A549 (cell line): ENCODE measurements at regions not wholly inside any gene's neighbourhood (a gene's known extent, or its start where the extent isn't known, plus 50 kb on each side); places are given as distances from the start of the nearest gene placed in this dataset.

Source experiments
- ATAC-seq, 2 experiments: fragments of 200-7000 bp in 1 of 2; fragments of >200 bp in 1 of 2; cut with Nextera tagmentation in 1 of 2; cut with Tn5 transposase in 1 of 2; 3 replicates each; pipeline versions ENCODE4 v1.8.0 to v1.9.1; 2018 to 2020; ENCODE audit warnings: mild to moderate bottlenecking in 1 of 2, moderate library complexity in 1 of 2
- CTCF ChIA-PET: fragments of 300-600 bp; sonication (Branson Sonifier 250); formaldehyde crosslinking; extraction: SDS; loops from one replicate; lab custom pipeline; 2021; ENCODE audit warnings: antibody characterized with exemption, inconsistent platforms; lab: Yijun Ruan, JAX
- POLR2A ChIA-PET: fragments of 350-600 bp; formaldehyde crosslinking; extraction: SDS; loops from one replicate; lab custom pipeline; 2021; ENCODE audit warnings: antibody characterized with exemption, inconsistent platforms; lab: Yijun Ruan, JAX
- DNase-seq, 2 experiments: peaks; one replicate each; pipeline versions ENCODE4 v3.0.0 to v3.0.0-alpha.2; 2011 to 2016; ENCODE audit warnings: low read depth in 1 of 2, low spot score in 1 of 2
- FAIRE-seq: peaks from 2 replicates; lab custom pipeline; 2011; peaks lifted over from hg19 to GRCh38; lab: Jason Lieb, UNC
- H3K27ac ChIP-seq, 2 experiments: fragments of >200 bp; sonication (Bioruptor Twin); formaldehyde crosslinking; 3 replicates each; pipeline ENCODE4 v1.5.1; 2016 to 2017
- H3K4me1 ChIP-seq: fragments of >200 bp; sonication (Bioruptor Twin); formaldehyde crosslinking; 3 replicates; pipeline ENCODE4 v1.6.1; 2016
- H3K4me2 ChIP-seq: fragments of >200 bp; sonication (Bioruptor Twin); formaldehyde crosslinking; 3 replicates; pipeline ENCODE4 v1.6.1; 2016
- H3K4me3 ChIP-seq: fragments of >200 bp; sonication (Bioruptor Twin); formaldehyde crosslinking; 3 replicates; pipeline ENCODE4 v1.5.1; 2016
- H3K9me3 ChIP-seq: fragments of >200 bp; sonication (Bioruptor Twin); formaldehyde crosslinking; 3 replicates; pipeline ENCODE4 v1.6.1; 2016
- BCL3 ChIP-seq: fragments of >200 bp; sonication (Bioruptor Twin); formaldehyde crosslinking; IDR thresholded peaks from 3 replicates; pipeline ENCODE4 v1.6.1; 2016
- BHLHE40 ChIP-seq: IDR thresholded peaks from 2 replicates; pipeline ENCODE4 v1.6.1; 2012; ENCODE audit warnings: low read depth, low read length, inconsistent platforms
- CEBPB ChIP-seq, 2 experiments: fragments of >200 bp in 1 of 2; sonication (Bioruptor Twin) in 1 of 2; formaldehyde crosslinking in 1 of 2; IDR thresholded peaks; 2 replicates each; pipeline ENCODE4 v1.6.1; 2012 to 2016
- CTCF ChIP-seq: fragments of >200 bp; sonication (Bioruptor Twin); formaldehyde crosslinking; IDR thresholded peaks from 3 replicates; pipeline ENCODE4 v1.5.1; 2016
- EHF ChIP-seq: fragments of 250-450 bp; sonication (Bioruptor Pico); IDR thresholded peaks from 2 replicates; pipeline ENCODE4 v1.5.0; 2020; ENCODE audit warnings: mild to moderate bottlenecking
- EHMT2 ChIP-seq: fragments of 200-600 bp; sonication (generic); IDR thresholded peaks from 2 replicates; pipeline ENCODE4 v1.6.1; 2016; ENCODE audit warnings: antibody characterized with exemption, low read depth, mild to moderate bottlenecking, moderate library complexity
- FOSB ChIP-seq: fragments of 250-450 bp; sonication (Bioruptor Pico); IDR thresholded peaks from 2 replicates; pipeline ENCODE4 v1.5.0; 2020; ENCODE audit warnings: mild to moderate bottlenecking, moderate library complexity
- FOSL2 ChIP-seq, 2 experiments: fragments of 450-650 bp in 1 of 2; fragments of >200 bp in 1 of 2; sonication (Bioruptor Twin) in 1 of 2; formaldehyde crosslinking; IDR thresholded peaks; 2 replicates each; pipeline versions ENCODE4 v1.5.0 to v1.6.1; 2016 to 2020; ENCODE audit warnings: mild to moderate bottlenecking in 1 of 2, moderate library complexity in 1 of 2
- HES2 ChIP-seq: fragments of >200 bp; sonication (Bioruptor Twin); formaldehyde crosslinking; IDR thresholded peaks from 2 replicates; pipeline ENCODE4 v1.6.1; 2016
- HMGXB4 ChIP-seq: fragments of 250-450 bp; sonication (Bioruptor Pico); IDR thresholded peaks from 2 replicates; pipeline ENCODE4 v1.5.0; 2021; ENCODE audit warnings: mild to moderate bottlenecking, moderate library complexity, borderline replicate concordance
- HOXA7 ChIP-seq: fragments of 250-450 bp; sonication (Bioruptor Pico); IDR thresholded peaks from 2 replicates; pipeline ENCODE4 v1.5.0; 2020; ENCODE audit warnings: mild to moderate bottlenecking, moderate library complexity
- HOXB5 ChIP-seq: fragments of 250-450 bp; sonication (Bioruptor Pico); IDR thresholded peaks from 2 replicates; pipeline ENCODE4 v1.5.0; 2020; ENCODE audit warnings: mild to moderate bottlenecking, moderate library complexity
- JUNB ChIP-seq: fragments of >200 bp; sonication (Bioruptor Twin); formaldehyde crosslinking; IDR thresholded peaks from 2 replicates; pipeline ENCODE4 v1.6.1; 2016
- KDM1A ChIP-seq: fragments of 200-600 bp; sonication (generic); IDR thresholded peaks from 2 replicates; pipeline ENCODE4 v1.6.1; 2016; ENCODE audit warnings: low read depth, mild to moderate bottlenecking
- MAX ChIP-seq: IDR thresholded peaks from 2 replicates; pipeline ENCODE4 v1.6.1; 2012
- MAZ ChIP-seq: fragments of 150-350 bp; IDR thresholded peaks from 2 replicates; pipeline ENCODE4 v1.6.1; 2014; ENCODE audit warnings: antibody characterized with exemption, low read depth, low read length, borderline replicate concordance
- NPAS2 ChIP-seq: fragments of 250-450 bp; sonication (Bioruptor Pico); IDR thresholded peaks from 2 replicates; pipeline ENCODE4 v1.8.0; 2022; ENCODE audit warnings: mild to moderate bottlenecking, moderate library complexity, borderline replicate concordance
- NR3C1 ChIP-seq: fragments of >200 bp; sonication (Bioruptor Twin); formaldehyde crosslinking; IDR thresholded peaks from 3 replicates; pipeline ENCODE4 v1.6.1; 2017
- POLR2AphosphoS2 ChIP-seq: conservative IDR thresholded peaks from 2 replicates; pipeline ENCODE4 v1.6.1; 2012; ENCODE audit warnings: low read length, improper control_type of control experiment, inconsistent platforms
- RARB ChIP-seq: fragments of 250-450 bp; sonication (Bioruptor Pico); IDR thresholded peaks from 2 replicates; pipeline ENCODE4 v1.8.0; 2021; ENCODE audit warnings: mild to moderate bottlenecking, moderate library complexity
- RCOR1 ChIP-seq: fragments of 150-350 bp; IDR thresholded peaks from 2 replicates; pipeline ENCODE4 v1.6.1; 2014; ENCODE audit warnings: antibody characterized with exemption, low read length, low read depth
- REST ChIP-seq: fragments of 200-600 bp; sonication (generic); IDR thresholded peaks from 2 replicates; pipeline ENCODE4 v1.6.1; 2016; ENCODE audit warnings: antibody characterized with exemption, mild to moderate bottlenecking, moderate library complexity
- RFX5 ChIP-seq: fragments of 450-650 bp; IDR thresholded peaks from 2 replicates; pipeline ENCODE4 v1.7.1; 2014; ENCODE audit warnings: antibody characterized with exemption, mild to moderate bottlenecking, moderate library complexity
- ZC3H11A ChIP-seq: fragments of 450-650 bp; IDR thresholded peaks from 2 replicates; pipeline ENCODE4 v1.6.1; 2014; ENCODE audit warnings: antibody characterized with exemption, mild to moderate bottlenecking
- WGBS: methylation state at CpG from one replicate; pipeline ENCODE4 v1.1.6; 2017; ENCODE audit errors: missing lambda C conversion rate; 5-methylcytosine and 5-hydroxymethylcytosine counted together

- FAIRE-seq (no peak), DNase-seq (no peak), ATAC-seq (no peak)
- Histone ChIP-seq H3K4me1 (no peaks in the 10 kb centered on the region), H3K4me3 (no peak overlapping the region), H3K4me2 (no peak overlapping the region)
- ChIA-PET POLR2A (no interaction called here), CTCF (no interaction called here)
- 26% methylated on average over 8 of the region's 9 CpGs for whole genome bisulfite sequencing
- TF ChIP-seq REST: no peak
- TF ChIP-seq EHMT2: no peak
- TF ChIP-seq EHF (CRISPR knock-in tag): no peak
- TF ChIP-seq RARB (CRISPR knock-in tag): no peak
- TF ChIP-seq FOSL2 (IDR thresholded peaks at IDR 0.05): no peak
- no peak for TF ChIP-seq FOSL2 (CRISPR knock-in tag; IDR thresholded peaks at IDR 0.05)
- no peak for TF ChIP-seq JUNB
- TF ChIP-seq NPAS2 (CRISPR knock-in tag): no peak
- no peak for TF ChIP-seq RCOR1
- TF ChIP-seq NR3C1: no peak
- TF ChIP-seq POLR2AphosphoS2: no peak
- TF ChIP-seq HES2: no peak
- no peak for TF ChIP-seq RFX5
- TF ChIP-seq HOXA7 (CRISPR knock-in tag): no peak
- TF ChIP-seq MAX: no peak
- TF ChIP-seq HMGXB4 (CRISPR knock-in tag): no peak
- TF ChIP-seq, all 56 proteins: peak for 0
- Histone ChIP-seq H3K27ac (no peak overlapping the region), H3K9me3 (no peaks in the 10 kb centered on the region)
Observed at GRCh38 chr18:78140294-78140693, 839.3 kb upstream of the SALL3 start.

GRCh38 chr18:78144669-78145068 is 834.9 kb upstream of the SALL3 start:
- ChIA-PET CTCF (interaction anchor here (0.8 kb wide), 1 partner anchor 14 kb away, joined by 3 read pairs; no protein-coding TSS in a partner anchor), POLR2A (no interaction called here)
- under 1% methylated on average over 5 of the region's 11 CpGs for WGBS
- no peaks in the 10 kb centered on the region for H3K9me3 ChIP-seq
- no peak for TF ChIP-seq HES2
- no peak overlapping the region for H3K27ac ChIP-seq
- no peak for FAIRE-seq
- no peak for ATAC-seq
- H3K4me2 ChIP-seq: no peak overlapping the region
- H3K4me3 ChIP-seq: no peak overlapping the region
- no peak for DNase-seq
- H3K4me1 ChIP-seq: no peaks in the 10 kb centered on the region

- 8% methylated on average over 9 of the region's 9 CpGs for WGBS
- POLR2A ChIA-PET: no interaction called here
- TF ChIP-seq MAZ (no peak), BCL3 (no peak), FOSB (CRISPR knock-in tag) (no peak), ZC3H11A (no peak), KDM1A (no peak), BHLHE40 (no peak), HOXB5 (CRISPR knock-in tag) (no peak), FOSL2 (IDR thresholded peaks at IDR 0.05) (no peak), FOSL2 (CRISPR knock-in tag; IDR thresholded peaks at IDR 0.05) (no peak), CTCF (no peak), CEBPB (IDR thresholded peaks at IDR 0.05) (no peak)
- DNase-seq (no peak), FAIRE-seq (no peak), ATAC-seq (no peak)
- Histone ChIP-seq H3K27ac (no peak overlapping the region), H3K4me2 (no peak overlapping the region), H3K4me1 (no peaks in the 10 kb centered on the region), H3K4me3 (no peak overlapping the region), H3K9me3 (no peaks in the 10 kb centered on the region)
- CTCF ChIA-PET: interaction anchor here (0.8 kb wide), 1 partner anchor 14 kb away, joined by 3 read pairs; no protein-coding TSS in a partner anchor
Observed at GRCh38 chr18:78145096-78145495, 834.5 kb upstream of the SALL3 start.
